K562 (cell line): ENCODE measurements at regions not wholly inside any gene's neighbourhood (a gene's known extent, or its start where the extent isn't known, plus 50 kb on each side); places are given as distances from the start of the nearest gene placed in this dataset.

Experiments
- CHD7 ChIP-seq: fragments of 200-600 bp; sonication (generic); IDR thresholded peaks from one replicate; pipeline ENCODE4 v1.6.1; 2012; ENCODE audit warnings: mild to moderate bottlenecking, low read depth, low read length, inconsistent platforms
- NCOA4 ChIP-seq: fragments of 450-650 bp; IDR thresholded peaks from 2 replicates; pipeline ENCODE4 v1.6.1; 2018; ENCODE audit warnings: mild to moderate bottlenecking; ENCODE audit not compliant: partially characterized antibody
- NFIX ChIP-seq: fragments of 250-450 bp; sonication (Bioruptor Pico); IDR thresholded peaks from 2 replicates; pipeline ENCODE4 v1.4.0; 2020; ENCODE audit warnings: low read depth, mild to moderate bottlenecking, moderate library complexity
- PCBP1 ChIP-seq: fragments of 200-400 bp; formaldehyde crosslinking; IDR thresholded peaks from 2 replicates; pipeline ENCODE4 v1.6.1; 2018; ENCODE audit warnings: mild to moderate bottlenecking, low read depth, low read length; ENCODE audit not compliant: poor library complexity, severe bottlenecking
- TBL1XR1 ChIP-seq, 2 experiments: IDR thresholded peaks; 2 replicates each; pipeline ENCODE4 v1.6.1; 2012; ENCODE audit warnings: improper control_type of control experiment in 2 of 2, low read length in 2 of 2, mild to moderate bottlenecking in 1 of 2

- TF ChIP-seq CHD7 (no peak), NCOA4 (no peak), PCBP1 (no peak), TBL1XR1 (IDR thresholded peaks at IDR 0.05; ENCODE audit: low read length in 2 of 2) (no peak), NFIX (no peak)
- TF ChIP-seq, all 486 proteins: peak for 0
These were observed 657.9 kb downstream of the TLR4 start (continued) for GRCh38 chr9:118362123-118362522.
